Activated CD8-positive, alpha-beta memory T cell treated with anti-CD3 and anti-CD28 coated beads for 4 hours (primary cell): ENCODE measurements at regions not wholly inside any gene's neighbourhood (a gene's known extent, or its start where the extent isn't known, plus 50 kb on each side); places are given as distances from the start of the nearest gene placed in this dataset.

Source experiments
- DNase-seq, 2 donors: peaks; one replicate each; pipeline ENCODE4 v3.0.0-alpha.2; 2020; ENCODE audit warnings: low read depth in 2 of 2

- no peak for DNase-seq
These were observed 276.6 kb downstream of the GADD45G start for GRCh38 chr9:89881431-89881830.

DNA sequence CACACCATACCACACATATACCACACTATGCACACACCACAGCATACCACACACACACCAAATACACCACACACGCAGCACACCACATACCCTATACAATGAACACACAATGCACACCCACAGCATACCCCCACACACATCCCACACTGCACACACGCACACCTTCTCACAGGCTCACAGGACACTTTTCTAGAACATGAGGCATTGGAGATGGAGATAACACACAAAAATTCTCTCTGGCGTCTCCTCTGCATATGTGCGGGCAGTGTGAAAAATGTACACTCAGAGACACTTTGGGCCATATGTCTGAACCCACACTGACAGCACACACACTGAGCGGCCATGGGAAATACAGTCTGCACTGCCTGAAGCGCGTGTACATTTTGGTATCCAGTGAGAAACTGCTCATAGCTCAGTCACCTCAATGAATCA, 278.1 kb downstream of the GADD45G start:
- no peak for DNase-seq

DNA sequence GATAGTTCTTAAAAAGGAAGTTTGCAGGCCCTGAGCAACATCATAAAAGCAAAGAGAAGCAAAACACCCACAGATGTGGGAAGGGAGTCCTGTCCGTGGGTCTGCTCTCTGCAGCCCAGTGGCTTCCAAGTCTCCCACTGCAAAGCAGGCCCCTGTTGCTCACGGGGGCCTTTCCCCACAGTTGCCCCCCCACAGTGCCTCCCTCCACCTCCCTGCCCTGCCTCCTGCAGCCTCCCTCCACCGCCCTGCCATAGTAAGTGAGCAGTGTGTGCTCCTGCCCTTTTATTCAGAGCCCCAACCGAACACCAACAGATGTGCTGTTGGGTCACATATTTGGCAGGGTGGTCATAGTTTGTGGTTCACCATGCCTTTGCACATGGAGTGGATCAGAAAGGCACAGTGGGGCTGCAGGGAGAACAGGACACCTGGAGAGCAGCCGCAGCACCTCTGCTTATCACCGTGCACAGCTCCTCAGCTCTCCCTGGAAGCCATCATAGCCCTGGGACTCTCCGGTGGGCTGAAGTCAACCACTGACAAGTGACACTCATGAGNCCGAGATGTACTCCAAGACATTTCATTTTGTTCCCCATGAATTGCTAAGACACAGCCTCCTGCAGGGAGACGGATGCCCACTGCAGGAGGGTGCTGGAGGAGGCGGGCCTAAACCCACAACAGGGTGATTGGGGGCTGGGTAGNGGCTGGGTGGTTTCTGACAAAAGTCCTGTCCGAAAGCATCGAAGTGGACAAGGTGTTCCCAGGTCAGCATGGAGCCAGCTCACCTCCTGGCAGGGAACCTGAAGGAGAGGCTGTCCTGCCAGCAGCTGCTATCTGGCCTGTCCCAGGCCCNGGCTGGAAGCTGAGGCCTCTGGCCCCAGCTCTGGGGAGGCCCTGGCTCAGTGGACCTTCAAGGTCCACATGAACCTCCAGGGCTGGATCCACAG, 278.9 kb downstream of the GADD45G start:
- DNase-seq = no peak

GRCh38 chr9:89884356-89885083, 279.7 kb downstream of the GADD45G start:
- DNase-seq = no peak

- DNase-seq = no peak
These were observed 280.3 kb downstream of the GADD45G start for GRCh38 chr9:89885156-89885555.

- no peak for DNase-seq
These were observed 281.5 kb downstream of the GADD45G start for GRCh38 chr9:89886281-89886700.

GRCh38 chr9:89887286-89887685, 282.5 kb downstream of the GADD45G start:
- no peak for DNase-seq

DNA sequence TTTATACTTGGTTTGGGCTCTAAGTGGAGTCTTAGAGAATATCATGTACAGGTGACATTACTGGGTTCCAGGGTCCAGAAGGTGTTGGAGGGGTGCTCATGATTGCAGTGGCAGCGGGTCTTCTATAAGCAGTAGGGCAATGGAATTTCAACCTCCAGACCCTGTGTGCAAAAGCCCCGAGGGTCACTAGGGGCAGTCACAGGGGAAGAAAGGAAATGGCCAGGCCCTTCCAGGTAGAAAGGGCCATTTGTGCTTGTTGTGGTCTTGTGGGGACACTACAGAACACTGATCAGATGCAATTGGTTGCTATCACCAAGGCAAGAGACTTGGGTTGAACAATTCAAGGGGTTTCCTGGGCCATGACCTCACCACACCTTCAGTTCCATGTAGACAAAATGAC, 283.4 kb downstream of the GADD45G start:
- DNase-seq = no peak

DNA sequence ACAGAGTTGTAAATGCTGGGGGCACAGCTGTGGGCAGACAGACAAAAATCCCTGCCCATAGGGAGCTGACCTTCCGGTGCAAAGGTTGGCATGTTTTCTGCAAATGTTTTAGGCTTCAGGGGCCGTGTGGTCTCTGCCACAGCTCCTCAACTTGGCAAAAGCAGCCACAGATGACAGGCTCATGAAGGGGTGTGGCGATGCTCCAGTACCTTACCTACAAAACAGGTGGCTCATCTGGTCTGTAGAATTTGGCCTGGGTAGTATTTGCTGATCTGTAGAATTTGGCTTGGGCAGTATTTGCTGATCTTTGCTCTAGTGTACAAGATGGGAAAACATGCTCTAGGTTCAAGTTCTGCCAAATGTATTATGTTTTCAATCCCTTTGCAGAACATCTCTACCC, 283.9 kb downstream of the GADD45G start:
- DNase-seq = no peak

DNA sequence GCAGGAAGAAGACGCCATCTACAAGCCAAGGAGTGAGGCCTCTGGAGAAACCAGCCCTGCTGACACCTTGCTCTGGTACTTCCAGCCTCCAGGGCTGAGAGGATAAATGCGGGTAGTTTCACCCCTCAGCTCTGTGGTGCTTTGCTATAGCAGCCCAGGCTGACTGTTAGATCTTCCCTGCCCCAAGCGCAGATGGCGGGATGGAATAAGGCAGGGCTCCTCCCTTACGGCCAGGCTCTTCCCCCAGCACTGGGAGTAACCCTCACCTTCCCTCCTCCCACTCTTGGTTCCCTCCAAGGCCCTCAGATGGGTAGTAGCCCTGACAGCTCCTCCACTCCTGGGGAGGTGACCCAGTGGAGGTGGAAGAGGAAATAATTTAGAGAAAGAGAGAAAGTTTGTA, 285.1 kb downstream of the GADD45G start:
- no peak for DNase-seq

DNA sequence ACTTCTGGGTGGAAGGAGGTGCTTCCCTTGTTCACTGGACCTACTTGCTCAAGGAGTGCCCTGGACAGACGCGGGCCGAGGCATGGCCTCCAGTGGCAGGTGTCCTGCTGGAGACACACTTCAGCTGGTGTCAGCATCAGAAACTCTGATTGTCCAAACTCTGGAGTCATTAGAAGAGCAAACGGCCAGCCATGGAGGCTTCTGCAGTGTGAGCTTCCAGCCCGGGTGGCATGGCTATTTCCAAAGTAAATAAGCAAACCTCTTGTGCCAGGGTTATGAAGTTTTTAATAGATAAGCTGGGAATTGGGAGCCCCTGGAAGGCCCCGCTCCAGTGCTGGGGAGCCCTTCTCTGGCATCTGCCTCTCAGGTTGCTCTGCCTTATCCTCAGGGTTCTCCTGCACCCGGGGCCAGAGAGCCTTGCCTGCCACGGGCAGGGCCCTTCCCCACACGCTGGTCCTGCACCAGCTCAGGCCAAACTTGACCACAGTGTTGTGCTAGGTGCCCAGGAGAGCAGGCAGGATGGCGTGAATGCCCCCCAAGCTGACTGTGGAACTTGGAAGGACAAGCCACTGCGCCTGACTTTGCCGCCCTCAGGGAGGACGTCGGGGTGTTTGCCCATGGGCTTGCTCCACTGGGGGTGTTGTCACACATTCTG, 285.6 kb downstream of the GADD45G start:
- no peak for DNase-seq

DNA sequence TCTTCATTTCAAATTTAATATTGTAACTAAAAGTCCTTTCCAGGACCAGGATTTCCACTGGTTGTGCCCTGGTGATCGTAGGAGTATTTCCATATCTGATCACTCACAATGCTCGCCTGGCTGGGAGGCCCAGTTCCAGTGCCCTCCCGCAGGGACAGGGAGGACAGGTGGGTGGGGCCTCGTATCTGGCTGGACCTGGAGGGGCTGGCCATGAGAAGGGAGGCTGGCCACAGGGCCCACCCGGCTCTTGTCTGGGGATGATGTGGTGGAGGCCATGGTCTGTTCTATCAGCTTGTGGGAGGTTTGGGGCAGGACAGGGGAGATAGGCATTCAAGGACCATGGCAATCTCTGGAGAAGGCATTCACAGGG, 286.4 kb downstream of the GADD45G start:
- no peak for DNase-seq

- DNase-seq = no peak
These were observed 286.9 kb downstream of the GADD45G start for GRCh38 chr9:89891591-89892304.

DNA sequence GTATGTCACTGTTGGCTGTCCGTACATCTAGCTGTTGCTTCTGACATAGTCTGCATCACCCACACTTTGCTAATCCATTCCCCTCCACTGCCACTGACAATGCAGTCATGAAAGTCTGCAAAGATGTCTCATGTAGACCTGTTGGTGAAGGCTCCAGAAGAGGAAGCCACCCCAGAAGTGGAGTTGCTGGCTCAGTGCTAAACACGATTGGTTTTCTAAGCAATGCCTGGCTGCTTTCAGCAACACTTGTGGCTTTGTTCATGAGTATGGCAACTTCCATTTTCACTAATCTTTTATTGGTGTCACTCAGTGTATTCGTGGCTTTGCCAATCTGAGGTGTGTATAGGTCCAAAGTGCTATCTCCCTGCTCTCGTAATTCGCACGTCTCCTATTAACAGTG, 288.1 kb downstream of the GADD45G start:
- no peak for DNase-seq

DNA sequence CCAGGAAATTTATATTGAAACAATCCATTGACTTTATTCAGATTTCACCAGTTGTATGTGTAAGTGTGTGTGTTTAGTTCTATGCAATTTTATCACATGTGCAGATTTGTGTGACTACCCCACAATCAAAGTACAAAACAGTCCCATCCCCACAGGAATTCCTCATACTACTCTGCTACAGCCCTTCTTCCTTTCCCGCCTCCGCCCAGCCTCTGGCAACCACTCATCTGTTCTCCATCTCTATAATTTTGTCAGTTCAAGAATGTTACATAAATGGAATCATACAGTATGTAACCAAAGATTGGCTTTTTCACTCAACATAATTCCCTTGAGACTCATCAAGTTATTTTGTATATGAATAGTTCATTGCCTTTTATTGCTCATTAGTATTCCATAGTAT, 289.1 kb downstream of the GADD45G start:
- DNase-seq = no peak

DNA sequence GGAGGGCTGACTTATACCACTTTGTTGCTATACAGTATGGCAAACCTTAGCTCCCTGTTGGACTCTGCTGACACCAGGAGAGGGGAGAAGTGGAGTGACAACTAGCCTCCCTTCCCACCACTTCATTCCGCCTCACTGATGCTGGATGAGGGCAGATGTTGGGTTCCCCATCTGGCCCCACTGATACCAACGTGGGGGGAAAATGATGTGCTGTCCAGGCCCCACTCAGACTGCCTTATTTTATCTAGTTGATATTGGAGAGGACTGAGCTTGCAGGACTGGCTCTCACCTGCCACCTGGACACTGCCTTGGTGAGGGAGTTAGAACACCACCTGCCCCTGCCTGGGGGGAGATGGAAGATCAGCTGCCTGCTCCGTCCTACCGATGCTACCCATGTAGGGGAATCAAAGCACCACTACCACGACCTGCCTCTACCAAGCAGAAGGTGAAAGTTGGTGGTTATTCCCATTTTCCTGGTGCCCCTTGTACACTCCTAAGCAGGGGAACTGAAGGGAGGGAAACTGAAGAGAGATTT, 292.1 kb downstream of the GADD45G start:
- DNase-seq = no peak

DNA sequence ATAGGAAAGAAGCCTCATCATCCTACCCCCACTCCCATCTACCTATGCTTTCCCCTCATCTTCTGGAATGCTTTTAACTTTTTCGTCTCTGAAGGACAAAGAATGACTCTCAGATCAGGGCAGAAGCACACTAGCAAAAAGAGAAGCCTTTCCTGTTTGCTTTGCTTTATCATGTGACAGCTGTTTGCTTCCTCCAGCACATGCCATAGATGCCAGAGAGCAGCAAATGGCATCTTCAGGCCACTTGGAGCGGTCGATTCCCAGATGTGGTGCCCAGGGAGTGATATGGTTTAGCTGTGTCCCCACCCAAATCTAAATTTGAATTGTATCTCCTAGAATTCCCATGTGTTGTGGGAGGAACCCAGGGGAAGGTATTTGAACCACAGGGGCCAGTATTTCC, 294.8 kb downstream of the GADD45G start:
- DNase-seq = no peak

DNA sequence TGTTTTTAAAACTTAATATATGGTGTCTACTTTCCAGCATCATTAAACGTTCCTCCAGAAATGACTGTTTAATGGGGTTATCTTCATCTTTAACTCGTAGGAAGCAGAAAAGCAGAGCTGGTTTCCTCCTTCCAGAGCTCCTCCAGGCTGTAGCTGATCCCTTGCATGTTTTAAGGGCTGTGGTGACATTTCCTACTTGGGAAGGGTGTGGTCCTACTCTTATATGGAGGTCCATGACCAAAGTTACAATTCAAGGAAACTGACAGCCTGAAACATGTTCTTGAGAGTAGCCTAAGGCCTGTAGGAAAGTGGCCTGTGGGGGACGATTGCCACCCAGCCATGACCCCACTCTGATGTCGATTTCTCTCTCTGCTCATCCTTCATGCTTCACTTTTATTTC, 297.1 kb downstream of the GADD45G start:
- DNase-seq = no peak

DNA sequence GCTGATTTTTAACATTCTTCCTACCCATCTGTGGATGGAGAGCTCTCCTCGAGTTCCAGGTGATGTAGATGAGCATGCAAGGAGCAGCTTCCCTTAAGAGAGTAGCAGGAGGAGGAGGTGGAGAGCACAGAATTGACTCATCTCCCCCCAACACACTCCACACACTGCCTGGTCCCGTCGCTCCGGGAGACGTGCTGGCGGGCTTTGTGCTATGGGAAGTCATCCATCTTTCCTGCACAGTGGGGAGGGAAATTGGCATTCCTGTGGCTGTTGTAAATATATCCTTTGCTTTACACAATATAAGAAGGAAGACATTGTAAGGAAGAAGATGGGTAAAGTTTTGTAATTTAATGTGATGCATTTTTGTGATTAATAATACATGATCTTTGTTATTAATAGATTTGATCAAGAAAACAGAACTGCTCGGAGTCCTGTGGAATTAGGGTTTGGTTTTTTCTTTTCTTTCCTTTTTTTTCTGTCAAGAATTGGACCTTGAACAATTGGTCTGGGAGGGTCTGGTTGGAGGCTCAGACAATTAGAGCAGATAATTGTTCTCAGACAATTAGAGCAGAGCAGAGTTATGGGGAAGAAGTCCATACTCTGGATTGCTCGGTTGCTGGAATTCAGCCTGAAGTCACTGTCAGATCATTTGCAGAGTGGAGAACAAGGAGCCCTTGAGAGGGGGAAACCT, 297.8 kb downstream of the GADD45G start:
- no peak for DNase-seq

GRCh38 chr9:89903141-89903475, 298.3 kb downstream of the GADD45G start:
- DNase-seq = no peak
